ENCODE measurements at regions not wholly inside any gene's neighbourhood (a gene's known extent, or its start where the extent isn't known, plus 50 kb on each side); places are given as distances from the start of the nearest gene placed in this dataset.

DNA sequence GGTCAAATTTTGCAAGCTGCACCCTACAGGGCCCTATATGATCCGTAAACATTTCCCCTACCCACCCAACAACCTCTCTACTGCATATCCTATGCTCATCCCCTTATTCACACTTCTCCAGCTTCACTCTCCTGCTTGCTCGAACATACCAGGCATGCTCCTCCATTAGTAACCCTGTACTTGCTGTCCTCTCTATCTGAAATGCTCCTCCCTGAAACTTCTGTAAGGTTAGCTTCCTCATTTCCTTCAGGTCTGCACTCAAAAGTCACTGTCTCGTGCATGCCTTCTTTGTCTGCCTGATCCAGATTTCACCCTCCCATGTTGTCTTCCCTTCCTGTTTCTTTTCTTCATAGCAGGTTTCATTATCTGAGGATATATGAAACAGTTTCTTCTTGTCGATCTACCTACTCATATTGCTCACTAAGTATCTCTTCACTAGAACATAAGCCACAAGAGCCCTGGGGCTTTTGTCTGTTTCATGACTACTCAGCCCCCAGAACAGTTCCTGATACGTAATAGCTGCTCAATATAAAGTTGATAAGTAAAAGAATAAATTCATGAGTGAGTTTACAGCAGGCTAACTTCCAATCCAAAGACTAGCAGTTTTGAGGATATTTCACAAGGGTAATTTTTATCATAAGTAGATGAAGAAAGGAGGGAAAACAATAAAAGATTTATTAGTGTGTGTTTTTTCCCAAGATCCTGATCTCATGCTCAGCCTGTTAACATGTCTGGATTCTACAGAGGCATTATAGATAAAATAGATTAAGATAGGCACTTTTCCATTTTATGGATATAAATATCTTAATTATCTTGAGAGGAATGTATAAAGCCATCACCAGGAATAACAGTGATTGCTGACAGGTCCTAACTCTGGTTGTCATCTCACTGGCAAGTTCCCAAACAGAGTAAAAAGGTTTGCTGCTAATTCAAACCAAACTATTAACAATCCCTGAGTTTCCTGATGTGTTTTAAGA, 392.5 kb upstream of the ESRRG start:
- TF ChIP-seq PAX5 (IDR thresholded peaks at IDR 0.05; ENCODE audit: insufficient read depth, low read length, severe bottlenecking), result no peak
- no peak for TF ChIP-seq POLR2AphosphoS5 (IDR thresholded peaks at IDR 0.05; ENCODE audit: low read depth, low read length)
- no peak for TF ChIP-seq POLR2A (IDR thresholded peaks at IDR 0.05; ENCODE audit: low read depth, low read length)
- no peak for TF ChIP-seq POU2F2 (IDR thresholded peaks at IDR 0.05; ENCODE audit: low read depth, low read length)
- no peak for TF ChIP-seq SPI1 (IDR thresholded peaks at IDR 0.05; ENCODE audit: low read depth, low read length)
- no peak for TF ChIP-seq TAF1 (IDR thresholded peaks at IDR 0.05; ENCODE audit: low read depth, low read length)
- DNase-seq (ENCODE audit: insufficient read length, low spot score) (no peak), FAIRE-seq (no peak)

DNA sequence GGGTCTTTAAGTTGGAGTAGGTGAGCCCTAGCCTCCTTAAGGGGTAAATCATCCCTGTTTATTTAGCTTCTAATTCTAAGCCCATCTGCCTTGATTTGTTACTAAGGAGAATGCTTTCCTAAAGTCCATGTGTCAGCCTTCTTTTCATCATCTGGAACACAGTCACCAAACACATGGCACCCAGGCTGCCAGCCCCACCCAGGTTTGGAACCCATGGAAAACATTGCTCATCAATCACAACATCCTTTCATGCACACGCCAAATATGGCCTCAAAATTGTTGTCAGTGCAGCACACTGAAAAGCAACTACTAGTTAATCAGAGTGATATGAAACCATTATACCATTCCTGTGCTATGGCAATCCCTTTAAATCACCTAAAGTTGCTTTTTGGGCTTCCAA, 386.7 kb upstream of the ESRRG start:
- TF ChIP-seq POLR2AphosphoS5 (IDR thresholded peaks at IDR 0.05; ENCODE audit: low read depth, low read length) (no peak), SPI1 (IDR thresholded peaks at IDR 0.05; ENCODE audit: low read depth, low read length) (no peak), TAF1 (IDR thresholded peaks at IDR 0.05; ENCODE audit: low read depth, low read length) (no peak), PAX5 (IDR thresholded peaks at IDR 0.05; ENCODE audit: insufficient read depth, low read length, severe bottlenecking) (no peak), POU2F2 (IDR thresholded peaks at IDR 0.05; ENCODE audit: low read depth, low read length) (no peak)
- no peak for DNase-seq (ENCODE audit: insufficient read length, low spot score)
- no peak for FAIRE-seq

DNA sequence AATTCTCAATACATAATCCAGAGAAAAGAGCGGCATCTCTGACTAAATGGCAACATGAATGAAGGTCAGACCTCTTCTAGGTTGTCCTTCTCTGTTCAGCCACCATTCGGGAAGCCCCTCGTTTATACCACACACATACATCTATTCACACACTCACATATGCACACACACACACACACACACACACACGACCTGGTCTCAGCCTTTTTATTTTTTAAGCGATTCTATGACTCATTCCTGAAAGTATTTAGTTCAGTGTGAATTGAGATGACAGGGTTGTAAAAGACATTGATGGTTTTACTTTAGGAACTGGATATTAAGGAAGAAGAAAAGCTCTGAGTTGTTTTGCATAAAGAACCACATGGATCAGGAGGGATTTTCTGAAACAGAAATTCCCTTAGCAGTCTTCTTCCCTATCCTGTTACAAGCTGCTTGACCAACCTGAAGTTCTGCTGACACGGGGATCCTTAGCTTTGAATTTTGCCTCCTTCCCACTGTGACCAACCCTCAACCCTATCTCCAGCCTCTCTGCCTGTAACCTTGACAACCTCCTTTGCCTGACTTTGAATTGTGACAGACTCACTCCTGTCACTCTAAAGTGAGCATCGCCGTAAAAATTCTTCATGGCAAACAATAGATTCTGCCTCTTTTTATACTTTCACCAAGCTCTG, 383.1 kb upstream of the ESRRG start:
- no peak for DNase-seq (ENCODE audit: insufficient read length, low spot score)
- no peak for TF ChIP-seq POLR2AphosphoS5 (IDR thresholded peaks at IDR 0.05; ENCODE audit: low read depth, low read length)
- no peak for TF ChIP-seq PAX5 (IDR thresholded peaks at IDR 0.05; ENCODE audit: insufficient read depth, low read length, severe bottlenecking)
- no peak for TF ChIP-seq TAF1 (IDR thresholded peaks at IDR 0.05; ENCODE audit: low read depth, low read length)
- TF ChIP-seq POU2F2 (IDR thresholded peaks at IDR 0.05; ENCODE audit: low read depth, low read length), result no peak
- TF ChIP-seq POLR2A (IDR thresholded peaks at IDR 0.05; ENCODE audit: low read depth, low read length), result no peak
- TF ChIP-seq SPI1 (IDR thresholded peaks at IDR 0.05; ENCODE audit: low read depth, low read length), result no peak
- no peak for FAIRE-seq

DNA sequence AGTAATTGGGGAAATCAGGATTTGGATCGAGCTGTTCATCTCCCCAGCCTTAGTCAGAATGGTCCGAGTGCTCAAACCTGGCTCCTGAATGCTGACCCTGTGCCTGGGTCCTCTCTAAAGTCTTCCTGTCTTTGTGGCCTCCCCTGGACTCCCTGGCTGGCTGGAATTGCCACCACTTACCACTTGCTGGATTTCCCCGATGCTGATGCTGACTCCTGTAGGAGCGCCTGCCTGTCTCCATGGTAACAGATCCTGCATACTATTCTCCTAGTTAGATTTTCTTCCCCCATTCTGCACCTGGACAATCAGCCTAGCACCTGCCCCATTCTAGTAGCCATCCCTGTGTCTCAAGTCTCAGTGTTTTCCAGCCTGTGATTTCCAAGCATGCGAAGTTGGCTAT, 382.2 kb upstream of the ESRRG start:
- FAIRE-seq (no peak), DNase-seq (ENCODE audit: insufficient read length, low spot score) (no peak)
- TF ChIP-seq SPI1 (IDR thresholded peaks at IDR 0.05; ENCODE audit: low read depth, low read length) (no peak), POU2F2 (IDR thresholded peaks at IDR 0.05; ENCODE audit: low read depth, low read length) (no peak), POLR2A (IDR thresholded peaks at IDR 0.05; ENCODE audit: low read depth, low read length) (no peak), POLR2AphosphoS5 (IDR thresholded peaks at IDR 0.05; ENCODE audit: low read depth, low read length) (no peak), PAX5 (IDR thresholded peaks at IDR 0.05; ENCODE audit: insufficient read depth, low read length, severe bottlenecking) (no peak), TAF1 (IDR thresholded peaks at IDR 0.05; ENCODE audit: low read depth, low read length) (no peak)

DNA sequence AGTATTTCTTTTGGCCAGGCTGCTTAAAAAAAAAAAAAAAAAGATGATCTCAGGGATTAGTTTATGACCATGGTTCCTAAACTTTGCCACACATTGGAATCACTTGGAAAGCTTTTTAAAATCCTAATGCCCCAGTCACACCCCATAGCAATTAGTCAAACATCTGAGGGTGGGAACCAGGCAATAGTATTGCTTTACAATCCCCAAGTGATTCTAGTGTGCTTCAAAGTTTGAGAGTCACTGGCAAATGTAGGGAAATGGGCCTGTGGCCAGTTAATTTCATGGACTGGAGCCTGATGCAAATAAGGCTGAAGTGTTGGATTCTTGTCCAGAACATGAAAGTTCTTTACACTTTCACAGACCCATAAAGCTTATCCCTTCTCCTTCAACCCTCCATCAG, 374.6 kb upstream of the ESRRG start:
- no peak for FAIRE-seq
- TF ChIP-seq TAF1 (IDR thresholded peaks at IDR 0.05; ENCODE audit: low read depth, low read length) (no peak), POLR2AphosphoS5 (IDR thresholded peaks at IDR 0.05; ENCODE audit: low read depth, low read length) (no peak), POLR2A (IDR thresholded peaks at IDR 0.05; ENCODE audit: low read depth, low read length) (no peak), POU2F2 (IDR thresholded peaks at IDR 0.05; ENCODE audit: low read depth, low read length) (no peak), PAX5 (IDR thresholded peaks at IDR 0.05; ENCODE audit: insufficient read depth, low read length, severe bottlenecking) (no peak), SPI1 (IDR thresholded peaks at IDR 0.05; ENCODE audit: low read depth, low read length) (no peak)
- DNase-seq (ENCODE audit: insufficient read length, low spot score), result no peak

DNA sequence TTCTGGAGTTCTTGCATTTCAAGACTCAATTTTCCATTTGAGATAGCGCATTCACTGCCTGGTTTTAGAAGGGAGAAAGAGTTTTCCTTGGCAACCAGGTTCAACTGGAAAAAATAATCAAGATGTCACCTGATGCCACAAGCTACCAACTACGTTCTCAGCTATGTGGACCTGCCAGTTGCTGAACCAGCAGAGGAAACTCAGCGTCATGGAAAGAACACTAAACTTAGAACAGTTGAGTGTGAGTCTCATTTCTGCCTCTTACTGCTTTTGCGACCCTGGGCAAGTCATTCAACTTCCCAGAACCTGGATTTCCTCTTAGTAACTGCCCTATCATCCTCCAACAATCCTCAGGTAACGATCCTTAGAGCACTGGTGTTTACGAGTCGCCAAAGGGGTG, 373.0 kb upstream of the ESRRG start:
- FAIRE-seq (no peak), DNase-seq (ENCODE audit: insufficient read length, low spot score) (no peak)
- TF ChIP-seq POLR2AphosphoS5 (IDR thresholded peaks at IDR 0.05; ENCODE audit: low read depth, low read length), result no peak
- TF ChIP-seq POU2F2 (IDR thresholded peaks at IDR 0.05; ENCODE audit: low read depth, low read length), result no peak
- TF ChIP-seq TAF1 (IDR thresholded peaks at IDR 0.05; ENCODE audit: low read depth, low read length), result no peak
- TF ChIP-seq POLR2A (IDR thresholded peaks at IDR 0.05; ENCODE audit: low read depth, low read length), result no peak
- no peak for TF ChIP-seq PAX5 (IDR thresholded peaks at IDR 0.05; ENCODE audit: insufficient read depth, low read length, severe bottlenecking)
- TF ChIP-seq SPI1 (IDR thresholded peaks at IDR 0.05; ENCODE audit: low read depth, low read length), result no peak

DNA sequence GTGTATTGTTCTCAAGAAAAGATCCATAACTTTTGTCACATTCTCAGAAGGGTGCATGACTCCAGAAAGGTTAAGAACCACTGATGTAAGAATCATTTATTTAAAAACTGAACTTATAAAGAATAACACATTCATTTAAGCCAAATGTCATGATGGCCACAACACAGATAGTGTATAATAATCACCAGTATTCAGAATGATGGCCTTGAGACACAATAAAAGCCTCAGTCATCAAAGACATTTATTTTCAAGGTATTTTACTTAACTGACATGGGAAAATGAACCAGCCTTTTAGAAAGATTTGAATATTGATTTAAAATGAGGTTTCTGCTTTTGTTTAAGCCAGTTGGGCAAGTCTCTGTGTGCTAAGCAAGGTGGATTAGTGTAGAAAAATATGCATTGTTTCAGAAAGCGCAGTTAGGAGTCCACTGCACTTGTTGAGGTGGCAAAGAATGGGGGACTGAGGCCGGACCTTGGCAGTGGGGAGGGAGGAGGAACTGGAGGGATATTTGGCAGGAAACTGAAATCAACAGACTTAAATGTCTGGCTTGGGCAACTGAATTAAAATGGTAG, 371.9 kb upstream of the ESRRG start:
- FAIRE-seq, result no peak
- TF ChIP-seq SPI1 (IDR thresholded peaks at IDR 0.05; ENCODE audit: low read depth, low read length), result no peak
- no peak for TF ChIP-seq POLR2A (IDR thresholded peaks at IDR 0.05; ENCODE audit: low read depth, low read length)
- no peak for TF ChIP-seq TAF1 (IDR thresholded peaks at IDR 0.05; ENCODE audit: low read depth, low read length)
- TF ChIP-seq POLR2AphosphoS5 (IDR thresholded peaks at IDR 0.05; ENCODE audit: low read depth, low read length), result no peak
- no peak for TF ChIP-seq POU2F2 (IDR thresholded peaks at IDR 0.05; ENCODE audit: low read depth, low read length)
- TF ChIP-seq PAX5 (IDR thresholded peaks at IDR 0.05; ENCODE audit: insufficient read depth, low read length, severe bottlenecking), result no peak
- DNase-seq (ENCODE audit: insufficient read length, low spot score), result no peak

DNA sequence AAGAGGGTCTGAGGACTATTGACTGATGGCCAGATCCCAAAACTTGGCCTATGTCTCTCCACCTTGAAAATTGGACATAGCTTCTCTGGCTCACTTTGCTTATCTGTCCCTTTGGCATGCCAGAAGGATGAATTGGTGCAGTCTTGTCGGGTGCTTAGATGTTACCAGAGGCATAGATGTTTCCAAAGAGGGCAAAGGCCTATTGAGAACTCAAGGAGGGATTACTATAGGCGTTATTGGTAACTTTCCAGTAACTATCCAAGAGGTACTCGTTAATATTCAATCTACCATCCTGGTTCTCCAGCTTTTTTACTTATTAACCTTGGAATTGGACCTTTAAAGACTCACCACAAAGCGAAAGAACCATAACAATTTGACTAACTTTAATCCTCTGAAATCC, 368.3 kb upstream of the ESRRG start:
- DNase-seq (ENCODE audit: insufficient read length, low spot score) (no peak), FAIRE-seq (no peak)
- no peak for TF ChIP-seq PAX5 (IDR thresholded peaks at IDR 0.05; ENCODE audit: insufficient read depth, low read length, severe bottlenecking)
- no peak for TF ChIP-seq POLR2A (IDR thresholded peaks at IDR 0.05; ENCODE audit: low read depth, low read length)
- no peak for TF ChIP-seq POU2F2 (IDR thresholded peaks at IDR 0.05; ENCODE audit: low read depth, low read length)
- no peak for TF ChIP-seq SPI1 (IDR thresholded peaks at IDR 0.05; ENCODE audit: low read depth, low read length)
- TF ChIP-seq POLR2AphosphoS5 (IDR thresholded peaks at IDR 0.05; ENCODE audit: low read depth, low read length), result no peak
- TF ChIP-seq TAF1 (IDR thresholded peaks at IDR 0.05; ENCODE audit: low read depth, low read length), result no peak

All from GM12891 (cell line).